Liver (tissue), 8 donors: ENCODE measurements at regions not wholly inside any gene's neighbourhood (a gene's known extent, or its start where the extent isn't known, plus 50 kb on each side); places are given as distances from the start of the nearest gene placed in this dataset.

Experiments used
- DNase-seq: peaks from one replicate; pipeline ENCODE4 v3.0.0-alpha.2; 2017; ENCODE audit warnings: low spot score
- H3K27ac ChIP-seq, 2 donors: one replicate each; pipeline ENCODE4 v1.7.0; 2013; ENCODE audit warnings: inconsistent platforms in 2 of 2, low read length in 2 of 2, control low read depth in 1 of 2, low read depth in 1 of 2, mild to moderate bottlenecking in 1 of 2
- H3K27me3 ChIP-seq, 4 donors: one replicate each; pipeline versions ENCODE4 v1.6.1 to v1.7.0; 2013; ENCODE audit warnings: low read length in 3 of 4, inconsistent platforms in 1 of 4, mild to moderate bottlenecking in 1 of 4, moderate library complexity in 1 of 4; ENCODE audit not compliant: control insufficient read depth in 4 of 4, insufficient read depth in 4 of 4
- H3K36me3 ChIP-seq, 4 donors: one replicate each; pipeline versions ENCODE4 v1.6.1 to v1.7.0; 2013; ENCODE audit warnings: low read length in 3 of 4, mild to moderate bottlenecking in 3 of 4, low read depth in 1 of 4, moderate library complexity in 1 of 4; ENCODE audit not compliant: control insufficient read depth in 4 of 4, insufficient read depth in 3 of 4
- H3K4me1 ChIP-seq, 4 donors: one replicate each; pipeline versions ENCODE4 v1.6.1 to v1.7.0; 2013; ENCODE audit warnings: low read length in 3 of 4, mild to moderate bottlenecking in 3 of 4, moderate library complexity in 1 of 4; ENCODE audit not compliant: control insufficient read depth in 4 of 4, insufficient read depth in 4 of 4
- H3K4me3 ChIP-seq, 3 donors: one replicate each; pipeline versions ENCODE4 v1.6.1 to v1.7.0; 2013; ENCODE audit warnings: low read length in 3 of 3, control low read depth in 1 of 3, low read depth in 1 of 3, mild to moderate bottlenecking in 1 of 3
- H3K9ac ChIP-seq, 2 donors: one replicate each; pipeline ENCODE4 v1.7.0; 2013; ENCODE audit warnings: low read length in 2 of 2, mild to moderate bottlenecking in 2 of 2, moderate library complexity in 2 of 2, control low read depth in 1 of 2, low read depth in 1 of 2
- H3K9me3 ChIP-seq, 4 donors: one replicate each; pipeline versions ENCODE4 v1.6.1 to v1.7.0; 2013; ENCODE audit warnings: low read length in 3 of 4; ENCODE audit not compliant: control insufficient read depth in 4 of 4
- ATF3 ChIP-seq: IDR thresholded peaks from 2 replicates; pipeline ENCODE4 v1.6.1; 2016; ENCODE audit warnings: antibody characterized with exemption
- EGR1 ChIP-seq, 2 donors: IDR thresholded peaks; 2 replicates each; pipeline ENCODE4 v1.6.1; 2016 to 2018; ENCODE audit warnings: antibody characterized with exemption in 2 of 2, low read depth in 2 of 2
- FOXA1 ChIP-seq: IDR thresholded peaks from 2 replicates; pipeline ENCODE4 v1.6.1; 2016; ENCODE audit warnings: antibody characterized with exemption
- FOXA2 ChIP-seq: IDR thresholded peaks from 2 replicates; pipeline ENCODE4 v1.6.1; 2016; ENCODE audit warnings: antibody characterized with exemption
- GABPA ChIP-seq, 2 donors: IDR thresholded peaks in 1 of 2; conservative IDR thresholded peaks in 1 of 2; 2 replicates each; pipeline ENCODE4 v1.6.1; 2016; ENCODE audit warnings: antibody characterized with exemption in 2 of 2, mild to moderate bottlenecking in 1 of 2, moderate library complexity in 1 of 2
- HNF4A ChIP-seq, 2 donors: conservative IDR thresholded peaks; 2 replicates each; pipeline ENCODE4 v1.6.1; 2016; ENCODE audit warnings: antibody characterized with exemption in 2 of 2, mild to moderate bottlenecking in 2 of 2
- HNF4G ChIP-seq: IDR thresholded peaks from 2 replicates; pipeline ENCODE4 v1.6.1; 2016; ENCODE audit warnings: antibody characterized with exemption
- JUND ChIP-seq, 2 donors: IDR thresholded peaks; 2 replicates each; pipeline ENCODE4 v1.6.1; 2016; ENCODE audit warnings: antibody characterized with exemption in 2 of 2
- NR2F2 ChIP-seq: IDR thresholded peaks from 2 replicates; pipeline ENCODE4 v1.6.1; 2016; ENCODE audit warnings: antibody characterized with exemption
- RAD21 ChIP-seq, 2 donors: IDR thresholded peaks; 2 replicates each; pipeline ENCODE4 v1.6.1; 2016; ENCODE audit warnings: antibody characterized with exemption in 2 of 2, mild to moderate bottlenecking in 2 of 2
- RXRA ChIP-seq, 2 donors: IDR thresholded peaks; 2 replicates each; pipeline ENCODE4 v1.6.1; 2017 to 2018; ENCODE audit warnings: antibody characterized with exemption in 2 of 2, mild to moderate bottlenecking in 1 of 2
- SP1 ChIP-seq: IDR thresholded peaks from 2 replicates; pipeline ENCODE4 v1.6.1; 2018; ENCODE audit warnings: antibody characterized with exemption, mild to moderate bottlenecking
- TAF1 ChIP-seq: conservative IDR thresholded peaks from 2 replicates; pipeline ENCODE4 v1.6.1; 2016; ENCODE audit warnings: antibody characterized with exemption, mild to moderate bottlenecking
- WGBS: extraction: QIAGEN DNeasy Blood & Tissue Kit; methylation state at CpG from one replicate; pipeline ENCODE4 v1.1.7; 2013; 5-methylcytosine and 5-hydroxymethylcytosine counted together
- TF ChIP-seq, protein P1 (sequence below): IDR thresholded peaks from 2 replicates; pipeline ENCODE4 v1.6.1; 2016; ENCODE audit warnings: antibody characterized with exemption
- TF ChIP-seq, protein P2 (sequence below): fragments of 150-350 bp; IDR thresholded peaks from 2 replicates; pipeline ENCODE4 v1.5.1; 2017; ENCODE audit warnings: improper control_type of control experiment, low read depth, low read length; ENCODE audit not compliant: missing input control
- donor health status: healthy.
- donor health status: healthy.
- donor health status: healthy.
- donor health status: healthy.
- donor health status: healthy.

- WGBS, result 54% methylated on average over 6 of the region's 6 CpGs
- TF ChIP-seq JUND (IDR thresholded peaks at IDR 0.05), result no peak
- TF ChIP-seq, protein P1, sequence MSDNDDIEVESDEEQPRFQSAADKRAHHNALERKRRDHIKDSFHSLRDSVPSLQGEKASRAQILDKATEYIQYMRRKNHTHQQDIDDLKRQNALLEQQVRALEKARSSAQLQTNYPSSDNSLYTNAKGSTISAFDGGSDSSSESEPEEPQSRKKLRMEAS, result no peak
- TF ChIP-seq SP1, result no peak
- TF ChIP-seq, protein P2, sequence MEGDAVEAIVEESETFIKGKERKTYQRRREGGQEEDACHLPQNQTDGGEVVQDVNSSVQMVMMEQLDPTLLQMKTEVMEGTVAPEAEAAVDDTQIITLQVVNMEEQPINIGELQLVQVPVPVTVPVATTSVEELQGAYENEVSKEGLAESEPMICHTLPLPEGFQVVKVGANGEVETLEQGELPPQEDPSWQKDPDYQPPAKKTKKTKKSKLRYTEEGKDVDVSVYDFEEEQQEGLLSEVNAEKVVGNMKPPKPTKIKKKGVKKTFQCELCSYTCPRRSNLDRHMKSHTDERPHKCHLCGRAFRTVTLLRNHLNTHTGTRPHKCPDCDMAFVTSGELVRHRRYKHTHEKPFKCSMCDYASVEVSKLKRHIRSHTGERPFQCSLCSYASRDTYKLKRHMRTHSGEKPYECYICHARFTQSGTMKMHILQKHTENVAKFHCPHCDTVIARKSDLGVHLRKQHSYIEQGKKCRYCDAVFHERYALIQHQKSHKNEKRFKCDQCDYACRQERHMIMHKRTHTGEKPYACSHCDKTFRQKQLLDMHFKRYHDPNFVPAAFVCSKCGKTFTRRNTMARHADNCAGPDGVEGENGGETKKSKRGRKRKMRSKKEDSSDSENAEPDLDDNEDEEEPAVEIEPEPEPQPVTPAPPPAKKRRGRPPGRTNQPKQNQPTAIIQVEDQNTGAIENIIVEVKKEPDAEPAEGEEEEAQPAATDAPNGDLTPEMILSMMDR, result no peak
- no peak for TF ChIP-seq GABPA (IDR thresholded peaks at IDR 0.05 in 1 of 2, conservative IDR thresholded peaks at IDR 0.05 in 1 of 2)
- TF ChIP-seq FOXA2, result no peak
- no peak for TF ChIP-seq ATF3
- TF ChIP-seq EGR1 (IDR thresholded peaks at IDR 0.05; ENCODE audit: low read depth in 2 of 2), result no peak
- no peak for TF ChIP-seq NR2F2
- TF ChIP-seq FOXA1, result no peak
- TF ChIP-seq TAF1, result no peak
- no peak for TF ChIP-seq RXRA (IDR thresholded peaks at IDR 0.05)
- H3K9me3 ChIP-seq, result no peaks in the 10 kb centered on the region
- DNase-seq, result no peak
- no peaks in the 10 kb centered on the region for H3K4me1 ChIP-seq
- no peak overlapping the region for H3K9ac ChIP-seq
- no peaks in the 10 kb centered on the region for H3K36me3 ChIP-seq
- H3K4me3 ChIP-seq, result no peak overlapping the region
- H3K27me3 ChIP-seq, result no peaks in the 10 kb centered on the region
- no peak overlapping the region for H3K27ac ChIP-seq
Observed at GRCh38 chr6:66662721-66663507, 955.9 kb upstream of the EYS start.

DNA sequence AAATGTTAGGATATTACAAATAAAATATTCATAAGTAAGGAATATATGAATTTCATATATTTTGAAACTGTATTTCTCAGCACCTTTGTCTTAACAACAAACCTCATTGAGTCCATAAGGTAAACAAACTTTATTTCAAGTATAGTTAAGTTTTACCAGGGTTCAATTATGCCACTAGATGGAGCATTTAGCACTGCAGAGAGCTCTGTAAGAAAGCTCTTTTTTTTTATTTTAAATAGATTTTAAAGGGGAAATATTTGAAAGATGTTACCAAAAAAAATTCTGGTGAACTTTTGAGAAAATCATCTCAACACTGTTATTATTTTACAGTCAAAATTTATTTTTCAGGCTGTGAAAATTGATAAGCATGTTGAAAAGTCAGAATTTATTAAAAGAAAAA is 955.2 kb upstream of the EYS start:
- Histone ChIP-seq H3K9ac (no peak overlapping the region), H3K9me3 (no peaks in the 10 kb centered on the region), H3K27me3 (no peaks in the 10 kb centered on the region), H3K27ac (no peak overlapping the region), H3K36me3 (no peaks in the 10 kb centered on the region), H3K4me1 (no peaks in the 10 kb centered on the region), H3K4me3 (no peak overlapping the region)
- DNase-seq, result no peak
- TF ChIP-seq HNF4G, result no peak
- TF ChIP-seq HNF4A (conservative IDR thresholded peaks at IDR 0.05), result no peak
- no peak for TF ChIP-seq RXRA (IDR thresholded peaks at IDR 0.05)
- no peak for TF ChIP-seq ATF3
- TF ChIP-seq, protein P2, result no peak
- peak; percentile 14 to 21 for TF ChIP-seq RAD21 (IDR thresholded peaks at IDR 0.05)
